HCT116 (cell line): ENCODE measurements at regions not wholly inside any gene's neighbourhood (a gene's known extent, or its start where the extent isn't known, plus 50 kb on each side); places are given as distances from the start of the nearest gene placed in this dataset.

ENCODE experiments used
- ATAC-seq: fragments of 200-7000 bp; cut with Tn5 transposase; 2 replicates; pipeline ENCODE4 v1.9.1; 2020; ENCODE audit warnings: mild to moderate bottlenecking, moderate library complexity
- BruUV-seq: library from RNA; stranded (reverse); fragments of 400-500 nt; replicated peaks from 2 replicates; lab custom pipeline; 2021; lab: Mats Ljungman, UMichigan
- CTCF ChIA-PET: fragments of 300-600 bp; sonication (Branson Sonifier 250); formaldehyde crosslinking; loops from one replicate; lab custom pipeline; 2021; ENCODE audit warnings: antibody characterized with exemption; lab: Charles Lee
- POLR2A ChIA-PET: fragments of 300-600, 350-600 bp; sonication (Branson Sonifier 250); formaldehyde crosslinking; loops from one replicate; lab custom pipeline; 2021; ENCODE audit warnings: antibody characterized with exemption; lab: Charles Lee
- RAD21 ChIA-PET, 2 experiments: fragments of 300-600 bp; sonication (Branson Sonifier 250); formaldehyde crosslinking; loops; one replicate each; lab custom pipeline; 2023; ENCODE audit warnings: low total read pairs in 2 of 2; ENCODE audit not compliant: uncharacterized antibody in 2 of 2, unreplicated experiment in 2 of 2, low non-redundant PET in 1 of 2; lab: Charles Lee
- DNase-seq: peaks from one replicate; pipeline ENCODE4 v3.0.0-alpha.2; 2010; ENCODE audit warnings: low read depth, low spot score
- H2AFZ ChIP-seq: fragments of 200-600 bp; shearing (Covaris generic), sonication (generic); 2 replicates; pipeline ENCODE4 v1.6.1; 2017; ENCODE audit warnings: low read depth, mixed run types, mixed read lengths, antibody characterized with exemption, low read length; ENCODE audit not compliant: poor library complexity, severe bottlenecking
- H3K27ac ChIP-seq: 2 replicates; pipeline ENCODE4 v1.5.1; 2012; ENCODE audit warnings: low read depth, low read length
- H3K27me3 ChIP-seq: fragments of 200-600 bp; sonication (generic); 2 replicates; pipeline ENCODE4 v1.6.1; 2016; ENCODE audit warnings: mixed run types, low read length, mixed read lengths; ENCODE audit not compliant: insufficient read depth
- H3K36me3 ChIP-seq, 2 experiments: fragments of 200-500 bp in 1 of 2; fragments of 200-600 bp in 1 of 2; sonication (Bioruptor generic) in 1 of 2; sonication (generic) in 1 of 2; 2 replicates each; pipeline versions ENCODE4 v1.5.1 to v1.6.1; 2014 to 2016; ENCODE audit warnings: low read length in 2 of 2, inconsistent platforms in 1 of 2, mixed read lengths in 1 of 2, mixed run types in 1 of 2; ENCODE audit not compliant: insufficient read depth in 2 of 2, control insufficient read depth in 1 of 2
- H3K4me1 ChIP-seq, 2 experiments: fragments of 200-600 bp in 1 of 2; sonication (generic) in 1 of 2; 2 replicates each; pipeline versions ENCODE4 v1.5.1 to v1.6.1; 2012 to 2017; ENCODE audit warnings: low read length in 2 of 2, inconsistent platforms in 1 of 2, mild to moderate bottlenecking in 1 of 2, mixed read lengths in 1 of 2, mixed run types in 1 of 2, moderate library complexity in 1 of 2; ENCODE audit not compliant: insufficient read depth in 2 of 2, control insufficient read depth in 1 of 2
- H3K4me2 ChIP-seq: fragments of 200-600 bp; sonication (generic); 2 replicates; pipeline ENCODE4 v1.6.1; 2017; ENCODE audit warnings: mixed run types, low read length, mixed read lengths
- H3K4me3 ChIP-seq, 2 experiments: fragments of 200-600 bp in 1 of 2; sonication (generic) in 1 of 2; replicated peaks in 1 of 2; 2 replicates each; pipeline ENCODE4 v1.5.1; 2011 to 2016; ENCODE audit warnings: low read length in 2 of 2, control low read depth in 1 of 2, low read depth in 1 of 2, mild to moderate bottlenecking in 1 of 2, mixed read lengths in 1 of 2, mixed run types in 1 of 2
- H3K79me2 ChIP-seq: fragments of 200-600 bp; sonication (generic); 2 replicates; pipeline ENCODE4 v1.6.1; 2017; ENCODE audit warnings: mild to moderate bottlenecking, mixed run types, low read length, moderate library complexity, mixed read lengths; ENCODE audit not compliant: insufficient read depth
- H3K9ac ChIP-seq: fragments of 200-600 bp; sonication (generic); 2 replicates; pipeline ENCODE4 v1.6.1; 2016; ENCODE audit warnings: low read length, mixed read lengths
- H3K9me2 ChIP-seq: fragments of 200-600 bp; sonication (generic), shearing (Covaris generic); 2 replicates; pipeline ENCODE4 v1.6.1; 2017; ENCODE audit warnings: mixed run types, mild to moderate bottlenecking, moderate library complexity; ENCODE audit not compliant: insufficient read depth
- H3K9me3 ChIP-seq, 2 experiments: fragments of 200-500 bp in 1 of 2; fragments of 200-600 bp in 1 of 2; sonication (Bioruptor generic) in 1 of 2; sonication (generic) in 1 of 2; 2 replicates each; pipeline ENCODE4 v1.6.1; 2014 to 2017; ENCODE audit warnings: low read length in 2 of 2, mixed read lengths in 2 of 2, inconsistent platforms in 1 of 2, low read depth in 1 of 2, mild to moderate bottlenecking in 1 of 2, mixed run types in 1 of 2, moderate library complexity in 1 of 2; ENCODE audit not compliant: control insufficient read depth in 1 of 2, insufficient read depth in 1 of 2
- H4K20me1 ChIP-seq: fragments of 200-600 bp; sonication (generic), shearing (Covaris generic); 2 replicates; pipeline ENCODE4 v1.6.1; 2017; ENCODE audit warnings: mixed run types, mild to moderate bottlenecking, moderate library complexity; ENCODE audit not compliant: insufficient read depth
- ATF3 ChIP-seq: IDR thresholded peaks from 2 replicates; pipeline ENCODE4 v1.6.1; 2012
- CEBPB ChIP-seq: IDR thresholded peaks from 2 replicates; pipeline ENCODE4 v1.6.1; 2012; ENCODE audit warnings: low read depth
- CTCF ChIP-seq, 3 experiments: fragments of 200-600 bp in 1 of 3; sonication (generic) in 1 of 3; IDR thresholded peaks in 2 of 3; conservative IDR thresholded peaks in 1 of 3; 2 replicates each; pipeline ENCODE4 v1.5.1; 2012 to 2017; ENCODE audit warnings: low read depth in 2 of 3, low read length in 2 of 3, antibody characterized with exemption in 1 of 3, borderline replicate concordance in 1 of 3, control low read depth in 1 of 3, mild to moderate bottlenecking in 1 of 3, mixed read lengths in 1 of 3, mixed run types in 1 of 3, moderate library complexity in 1 of 3; ENCODE audit not compliant: insufficient read depth in 1 of 3
- EGR1 ChIP-seq: IDR thresholded peaks from 2 replicates; pipeline ENCODE4 v1.6.1; 2012; ENCODE audit warnings: low read depth
- EZH2 ChIP-seq: fragments of 200-600 bp; sonication (generic); IDR thresholded peaks from 2 replicates; pipeline ENCODE4 v1.6.1; 2017; ENCODE audit warnings: antibody characterized with exemption, mixed run types
- EZH2phosphoT487 ChIP-seq: fragments of 200-600 bp; IDR thresholded peaks from 2 replicates; pipeline ENCODE4 v1.6.1; 2018; ENCODE audit warnings: antibody characterized with exemption, borderline replicate concordance
- JUND ChIP-seq: IDR thresholded peaks from 2 replicates; pipeline ENCODE4 v1.6.1; 2012
- MAX ChIP-seq: IDR thresholded peaks from 2 replicates; pipeline ENCODE4 v1.6.1; 2012
- POLR2A ChIP-seq: IDR thresholded peaks from 2 replicates; pipeline ENCODE4 v1.7.0; 2011; ENCODE audit warnings: borderline replicate concordance; ENCODE audit not compliant: insufficient read depth, insufficient read length; ENCODE audit errors: extremely low read depth
- POLR2AphosphoS5 ChIP-seq: IDR thresholded peaks from 2 replicates; pipeline ENCODE4 v1.6.1; 2011; ENCODE audit warnings: mild to moderate bottlenecking, low read depth, low read length, moderate library complexity
- RAD21 ChIP-seq: IDR thresholded peaks from 2 replicates; pipeline ENCODE4 v1.6.1; 2012; ENCODE audit warnings: low read depth, mild to moderate bottlenecking
- SIN3A ChIP-seq: IDR thresholded peaks from 2 replicates; pipeline ENCODE4 v1.6.1; 2012; ENCODE audit warnings: low read depth
- SP1 ChIP-seq: IDR thresholded peaks from 2 replicates; pipeline ENCODE4 v1.6.1; 2012; ENCODE audit warnings: low read depth
- YY1 ChIP-seq: IDR thresholded peaks from 2 replicates; pipeline ENCODE4 v1.6.1; 2011; ENCODE audit warnings: low read length, low read depth, moderate library complexity, mild to moderate bottlenecking; ENCODE audit not compliant: insufficient replicate concordance; ENCODE audit errors: extremely low read depth
- ZBTB33 ChIP-seq: IDR thresholded peaks from 2 replicates; pipeline ENCODE4 v1.6.1; 2011; ENCODE audit warnings: mild to moderate bottlenecking, low read length, moderate library complexity; ENCODE audit not compliant: insufficient replicate concordance; ENCODE audit errors: extremely low read depth
- ZNF274 ChIP-seq: fragments of 200-500 bp; sonication (Bioruptor generic); IDR thresholded peaks from 2 replicates; pipeline ENCODE4 v1.6.1; 2014; ENCODE audit warnings: mild to moderate bottlenecking, low read depth, low read length, inconsistent platforms
- intact Hi-C: fragments of 100-400 bp; cut with micrococcal nuclease; formaldehyde crosslinking; loops from 2 replicates; pipeline ENCODE4 v1.10.0; 2022

- Histone ChIP-seq H3K27ac (no peak overlapping the region), H4K20me1 (no peaks in the 10 kb centered on the region), H3K9ac (no peak overlapping the region), H3K27me3 (no peaks in the 10 kb centered on the region; the same call in 1 of the 2 replicates), H3K4me2 (no peak overlapping the region), H3K79me2 (no peaks in the 10 kb centered on the region), H3K4me3 (no peak overlapping the region), H3K9me2 (no peaks in the 10 kb centered on the region), H3K36me3 (no peaks in the 10 kb centered on the region)
- CTCF ChIA-PET: no interaction called here
- RAD21 ChIA-PET: no interaction called here
- ATAC-seq (no peak), DNase-seq (no peak)
- POLR2A ChIA-PET: no interaction called here
- intact Hi-C loops: no loop called here
- no TSS peak for BruUV-seq
- no peak for TF ChIP-seq EGR1
- TF ChIP-seq EZH2phosphoT487: no peak
- TF ChIP-seq YY1: no peak
- TF ChIP-seq ZNF274: no peak
- TF ChIP-seq CTCF (IDR thresholded peaks at IDR 0.05 in 2 of 3, conservative IDR thresholded peaks at IDR 0.05 in 1 of 3; ENCODE audit: borderline replicate concordance in 1 of 3, insufficient read depth in 1 of 3, low read depth in 2 of 3, low read length in 2 of 3): no peak
- TF ChIP-seq MAX: no peak
- TF ChIP-seq ZBTB33: no peak
- no peak for TF ChIP-seq EZH2
- TF ChIP-seq POLR2A: no peak
- TF ChIP-seq ATF3: no peak
- TF ChIP-seq SIN3A: no peak
- TF ChIP-seq SP1: no peak
- no peak for TF ChIP-seq POLR2AphosphoS5
- TF ChIP-seq CEBPB: no peak
- no peak for TF ChIP-seq JUND
- TF ChIP-seq RAD21: no peak
- TF ChIP-seq, all 23 proteins: peak for 0
- no peak overlapping the region for H2AFZ ChIP-seq
- no peaks in the 10 kb centered on the region for H3K4me1 ChIP-seq
- H3K9me3 ChIP-seq: no peaks in the 10 kb centered on the region
These were observed 86.5 kb upstream of the RPL34 start for GRCh38 chr4:108533876-108534275.
